B cell (primary cell): ENCODE measurements at regions not wholly inside any gene's neighbourhood (a gene's known extent, or its start where the extent isn't known, plus 50 kb on each side); places are given as distances from the start of the nearest gene placed in this dataset.

ENCODE experiments used
- ATAC-seq: fragments of 200-7000 bp; cut with Tn5 transposase; one replicate; pipeline ENCODE4 v1.10.0; 2021; ENCODE audit warnings: low read depth, mild to moderate bottlenecking, moderate number of reproducible peaks, moderate library complexity
- CTCF ChIA-PET: fragments of 350-600 bp; sonication (Branson Sonifier 250); formaldehyde crosslinking; loops from one replicate; lab custom pipeline; 2021; ENCODE audit warnings: antibody characterized with exemption, inconsistent platforms; lab: Charles Lee
- POLR2A ChIA-PET: fragments of 350-600 bp; sonication (Branson Sonifier 250); formaldehyde crosslinking; loops from one replicate; lab custom pipeline; 2021; ENCODE audit warnings: antibody characterized with exemption; lab: Charles Lee
- DNase-seq: peaks from one replicate; pipeline ENCODE4 v3.0.0; 2013
- H2AFZ ChIP-seq: 2 replicates; pipeline ENCODE4 v1.6.1; 2012; ENCODE audit warnings: mild to moderate bottlenecking, low read depth, low read length; ENCODE audit not compliant: insufficient read depth, poor library complexity, severe bottlenecking
- H3K27ac ChIP-seq, 2 donors: 1 replicate in 1 of 2; 2 replicates in 1 of 2; pipeline ENCODE4 v1.5.1; 2012 to 2013; ENCODE audit warnings: low read length in 2 of 2, mild to moderate bottlenecking in 2 of 2, moderate library complexity in 1 of 2
- H3K27me3 ChIP-seq, 4 experiments: fragments of 200-600 bp in 1 of 4; sonication (generic) in 1 of 4; replicated peaks in 1 of 4; 1 replicate in 2 of 4; 2 replicates in 2 of 4; pipeline versions ENCODE4 v1.6.1 to v1.7.0; 2013 to 2016; ENCODE audit warnings: low read length in 3 of 4, mild to moderate bottlenecking in 2 of 4, mixed read lengths in 1 of 4, moderate library complexity in 1 of 4; ENCODE audit not compliant: insufficient read depth in 4 of 4, control insufficient read depth in 3 of 4; ENCODE audit errors: control extremely low read depth in 1 of 4
- H3K36me3 ChIP-seq, 2 experiments: replicated peaks in 1 of 2; 1 replicate in 1 of 2; 2 replicates in 1 of 2; pipeline versions ENCODE4 v1.6.1 to v1.7.1; 2013; ENCODE audit warnings: low read length in 1 of 2; ENCODE audit not compliant: insufficient read depth in 2 of 2, control insufficient read depth in 1 of 2; ENCODE audit errors: control extremely low read depth in 1 of 2, extremely low read depth in 1 of 2
- H3K4me1 ChIP-seq, 2 donors: fragments of 200-600 bp in 1 of 2; sonication (generic) in 1 of 2; 1 replicate in 1 of 2; 2 replicates in 1 of 2; pipeline versions ENCODE4 v1.5.1 to v1.6.1; 2013 to 2017; ENCODE audit warnings: low read length in 2 of 2; ENCODE audit not compliant: control insufficient read depth in 2 of 2, insufficient read depth in 2 of 2
- H3K4me2 ChIP-seq: replicated peaks from 2 replicates; pipeline ENCODE3; 2012; ENCODE audit warnings: mild to moderate bottlenecking, low read depth, low read length; ENCODE audit not compliant: poor library complexity, severe bottlenecking
- H3K4me3 ChIP-seq, 5 experiments: fragments of 200-600 bp in 1 of 5; sonication (generic) in 1 of 5; 1 replicate in 3 of 5; 2 replicates in 2 of 5; pipeline versions ENCODE4 v1.5.1 to v1.7.0; 2011 to 2016; ENCODE audit warnings: low read length in 4 of 5, mild to moderate bottlenecking in 4 of 5, low read depth in 2 of 5, control low read depth in 1 of 5, moderate library complexity in 1 of 5; ENCODE audit not compliant: insufficient read depth in 1 of 5; ENCODE audit errors: control extremely low read depth in 1 of 5, extremely low read depth in 1 of 5
- H3K79me2 ChIP-seq: fragments of 200-600 bp; sonication (generic); one replicate; pipeline ENCODE4 v1.6.0; 2016; ENCODE audit warnings: low read length; ENCODE audit not compliant: control insufficient read depth, insufficient read depth
- H3K9ac ChIP-seq: fragments of 200-600 bp; sonication (generic); 2 replicates; pipeline ENCODE4 v1.6.1; 2017; ENCODE audit warnings: mild to moderate bottlenecking, low read length, moderate library complexity
- H3K9me3 ChIP-seq, 3 donors: one replicate each; pipeline versions ENCODE4 v1.6.1 to v1.7.1; 2013; ENCODE audit warnings: low read length in 2 of 3; ENCODE audit not compliant: control insufficient read depth in 2 of 3, insufficient read depth in 1 of 3; ENCODE audit errors: control extremely low read depth in 1 of 3
- H4K20me1 ChIP-seq: 2 replicates; pipeline ENCODE4 v1.6.0; 2012; ENCODE audit warnings: mild to moderate bottlenecking, low read length; ENCODE audit not compliant: insufficient read depth, control insufficient read depth, poor library complexity, severe bottlenecking
- H3K27ac Mint-ChIP-seq: one replicate; pipeline ENCODE4 v1.8.0; 2021; ENCODE audit warnings: mixed read lengths
- H3K27me3 Mint-ChIP-seq: one replicate; pipeline ENCODE4 v1.8.0; 2021; ENCODE audit warnings: mixed read lengths
- H3K4me1 Mint-ChIP-seq: one replicate; pipeline ENCODE4 v1.8.0; 2021; ENCODE audit warnings: mixed read lengths
- H3K4me3 Mint-ChIP-seq: one replicate; pipeline ENCODE4 v1.8.0; 2021; ENCODE audit warnings: mixed read lengths
- H3K9me3 Mint-ChIP-seq: one replicate; pipeline ENCODE4 v1.8.0; 2022; ENCODE audit warnings: mixed read lengths; ENCODE audit not compliant: insufficient read depth
- CTCF ChIP-seq: fragments of 200-600 bp; IDR thresholded peaks from one replicate; pipeline ENCODE4 v1.8.0; 2022; ENCODE audit warnings: antibody characterized with exemption, mild to moderate bottlenecking
- EZH2 ChIP-seq: IDR thresholded peaks from 2 replicates; pipeline ENCODE4 v1.6.1; 2012; ENCODE audit warnings: borderline replicate concordance, low read depth, mild to moderate bottlenecking, moderate library complexity, low read length; ENCODE audit not compliant: insufficient read depth, poor library complexity, severe bottlenecking
- WGBS: methylation state at CpG from one replicate; pipeline ENCODE4 v1.1.5; 2013; ENCODE audit warnings: missing lambda C conversion rate; ENCODE audit not compliant: insufficient coverage; 5-methylcytosine and 5-hydroxymethylcytosine counted together
- intact Hi-C: fragments of 100-400 bp; cut with micrococcal nuclease; formaldehyde crosslinking; loops from one replicate; pipeline ENCODE4 v1.10.0; 2022

- Mint-ChIP-seq H3K27ac (no peak overlapping the region), H3K27me3 (no peaks in the 10 kb centered on the region), H3K4me3 (no peak overlapping the region), H3K9me3 (peaks cover 2% of the 10 kb centered on the region), H3K4me1 (no peaks in the 10 kb centered on the region)
- 85% methylated on average over 5 of the region's 5 CpGs for WGBS
- H3K4me1 ChIP-seq: no peaks in the 10 kb centered on the region
- intact Hi-C loops: no loop called here
- H3K27me3 ChIP-seq: no peaks in the 10 kb centered on the region
- H3K4me3 ChIP-seq: no peak overlapping the region
- DNase-seq: no peak
- H3K4me2 ChIP-seq: no peak overlapping the region
- no peaks in the 10 kb centered on the region for H3K9me3 ChIP-seq
- no peak for ATAC-seq
- TF ChIP-seq CTCF: no peak
- TF ChIP-seq EZH2: no peak
- no peak overlapping the region for H3K27ac ChIP-seq
- H3K79me2 ChIP-seq: no peaks in the 10 kb centered on the region
- no peak overlapping the region for H2AFZ ChIP-seq
- ChIA-PET CTCF (no interaction called here), POLR2A (no interaction called here)
- no peak overlapping the region for H3K9ac ChIP-seq
- H3K36me3 ChIP-seq: no peaks in the 10 kb centered on the region
- H4K20me1 ChIP-seq: no peaks in the 10 kb centered on the region
Observed at GRCh38 chr4:189780391-189780790, 160.3 kb upstream of the FRG1 start.

GRCh38 chr4:189784651-189785050 lies 156.0 kb upstream of the FRG1 start:
- H3K9ac ChIP-seq: no peak overlapping the region
- H3K4me1 ChIP-seq: no peaks in the 10 kb centered on the region
- no peaks in the 10 kb centered on the region for H3K27me3 ChIP-seq
- Mint-ChIP-seq H3K27ac (no peak overlapping the region), H3K9me3 (peaks cover 5% of the 10 kb centered on the region), H3K4me3 (no peak overlapping the region), H3K27me3 (no peaks in the 10 kb centered on the region), H3K4me1 (no peaks in the 10 kb centered on the region)
- intact Hi-C loops: no loop called here
- TF ChIP-seq EZH2 (no peak), CTCF (no peak)
- no peaks in the 10 kb centered on the region for H3K36me3 ChIP-seq
- POLR2A ChIA-PET: no interaction called here
- H3K9me3 ChIP-seq: no peaks in the 10 kb centered on the region
- H3K27ac ChIP-seq: no peak overlapping the region
- no peak overlapping the region for H2AFZ ChIP-seq
- no peaks in the 10 kb centered on the region for H3K79me2 ChIP-seq
- CTCF ChIA-PET: no interaction called here
- DNase-seq (no peak), ATAC-seq (no peak)
- no peak overlapping the region for H3K4me3 ChIP-seq
- H3K4me2 ChIP-seq: no peak overlapping the region
- no peaks in the 10 kb centered on the region for H4K20me1 ChIP-seq
